IMR-90 (cell line): ENCODE measurements at regions not wholly inside any gene's neighbourhood (a gene's known extent, or its start where the extent isn't known, plus 50 kb on each side); places are given as distances from the start of the nearest gene placed in this dataset.

Experiments
- ATAC-seq: fragments of 200-7000 bp; cut with Tn5 transposase; 2 replicates; pipeline ENCODE4 v1.9.1; 2020; ENCODE audit warnings: low read depth, mild to moderate bottlenecking, moderate library complexity
- BruUV-seq: library from RNA; stranded (reverse); fragments of 400-500 nt; replicated peaks from 2 replicates; lab custom pipeline; 2021; lab: Mats Ljungman, UMichigan
- CTCF ChIA-PET: fragments of 300-600 bp; formaldehyde crosslinking; extraction: SDS; loops from one replicate; lab custom pipeline; 2021; ENCODE audit warnings: antibody characterized with exemption; lab: Yijun Ruan, JAX
- POLR2A ChIA-PET: fragments of 300-600 bp; sonication (Branson Sonifier 250); formaldehyde crosslinking; loops from one replicate; lab custom pipeline; 2022; ENCODE audit warnings: antibody characterized with exemption; ENCODE audit not compliant: unreplicated experiment; lab: Charles Lee
- DNase-seq: peaks from one replicate; pipeline ENCODE4 v3.0.0; 2013
- H2AFZ ChIP-seq: replicated peaks from 2 replicates; pipeline ENCODE3; 2013; ENCODE audit warnings: low read length, mild to moderate bottlenecking; ENCODE audit not compliant: poor library complexity
- H2AK5ac ChIP-seq: 2 replicates; pipeline ENCODE4 v1.6.1; 2013; ENCODE audit warnings: low read depth, low read length, inconsistent platforms
- H2AK9ac ChIP-seq: replicated peaks from 2 replicates; pipeline ENCODE3; 2013; ENCODE audit warnings: mild to moderate bottlenecking, low read depth, low read length, moderate library complexity; ENCODE audit not compliant: poor library complexity
- H2BK120ac ChIP-seq: 2 replicates; pipeline ENCODE4 v1.6.1; 2013; ENCODE audit warnings: low read depth, low read length, inconsistent platforms
- H2BK15ac ChIP-seq: 3 replicates; pipeline ENCODE4 v1.6.1; 2013; ENCODE audit warnings: low read depth, low read length, inconsistent platforms
- H2BK20ac ChIP-seq: 2 replicates; pipeline ENCODE4 v1.6.1; 2013; ENCODE audit warnings: low read depth, mild to moderate bottlenecking, inconsistent platforms, low read length, moderate library complexity
- H2BK5ac ChIP-seq: 2 replicates; pipeline ENCODE4 v1.6.1; 2013; ENCODE audit warnings: mild to moderate bottlenecking, low read depth, low read length, inconsistent platforms; ENCODE audit not compliant: poor library complexity, severe bottlenecking
- H3K14ac ChIP-seq: replicated peaks from 2 replicates; pipeline ENCODE4 v1.6.1; 2013; ENCODE audit warnings: low read depth, low read length, inconsistent platforms
- H3K18ac ChIP-seq: 2 replicates; pipeline ENCODE4 v1.6.1; 2013; ENCODE audit warnings: low read depth, low read length, control low read depth
- H3K23ac ChIP-seq: 2 replicates; pipeline ENCODE4 v1.6.1; 2013; ENCODE audit warnings: low read depth, low read length, inconsistent platforms
- H3K27ac ChIP-seq: 2 replicates; pipeline ENCODE4 v1.5.1; 2013; ENCODE audit warnings: mild to moderate bottlenecking, control low read depth, low read length; ENCODE audit not compliant: insufficient read depth
- H3K27me3 ChIP-seq: 2 replicates; pipeline ENCODE4 v1.6.1; 2013; ENCODE audit warnings: low read length; ENCODE audit not compliant: control insufficient read depth, insufficient read depth
- H3K36me3 ChIP-seq: 2 replicates; pipeline ENCODE4 v1.6.1; 2013; ENCODE audit warnings: low read length, mixed read lengths; ENCODE audit not compliant: control insufficient read depth, insufficient read depth
- H3K4ac ChIP-seq: 2 replicates; pipeline ENCODE4 v1.6.1; 2013; ENCODE audit warnings: low read depth, low read length, inconsistent platforms
- H3K4me1 ChIP-seq: 2 replicates; pipeline ENCODE4 v1.6.1; 2013; ENCODE audit warnings: low read length, mixed read lengths; ENCODE audit not compliant: control insufficient read depth, insufficient read depth
- H3K4me2 ChIP-seq: 2 replicates; pipeline ENCODE4 v1.6.1; 2013; ENCODE audit warnings: low read depth, mild to moderate bottlenecking, control low read depth, low read length, moderate library complexity
- H3K4me3 ChIP-seq: 2 replicates; pipeline ENCODE4 v1.5.1; 2013; ENCODE audit warnings: low read depth, mild to moderate bottlenecking, control low read depth, low read length, moderate library complexity; ENCODE audit not compliant: insufficient read depth
- H3K56ac ChIP-seq: 2 replicates; pipeline ENCODE4 v1.6.1; 2013; ENCODE audit warnings: low read length, inconsistent platforms; ENCODE audit not compliant: insufficient read depth; ENCODE audit errors: extremely low read depth
- H3K79me1 ChIP-seq, 2 experiments: 2 replicates each; pipeline ENCODE4 v1.6.1; 2013; ENCODE audit warnings: low read length in 2 of 2, inconsistent platforms in 1 of 2, low read depth in 1 of 2
- H3K9ac ChIP-seq: 2 replicates; pipeline ENCODE4 v1.6.1; 2013; ENCODE audit warnings: low read depth, low read length, control low read depth
- H3K9me1 ChIP-seq: 2 replicates; pipeline ENCODE4 v1.6.1; 2013; ENCODE audit warnings: low read length, inconsistent platforms; ENCODE audit not compliant: insufficient read depth
- H3K9me3 ChIP-seq: 2 replicates; pipeline ENCODE4 v1.6.1; 2013; ENCODE audit warnings: low read length; ENCODE audit not compliant: control insufficient read depth, insufficient read depth
- H4K20me1 ChIP-seq: 2 replicates; pipeline ENCODE4 v1.6.1; 2013; ENCODE audit warnings: low read length, inconsistent platforms; ENCODE audit not compliant: insufficient read depth
- H4K5ac ChIP-seq: 2 replicates; pipeline ENCODE4 v1.6.1; 2013; ENCODE audit warnings: mild to moderate bottlenecking, low read depth, low read length, control low read depth
- H4K8ac ChIP-seq, 2 experiments: 2 replicates each; pipeline ENCODE4 v1.6.1; 2013; ENCODE audit warnings: low read depth in 2 of 2, low read length in 2 of 2, control low read depth in 1 of 2, inconsistent platforms in 1 of 2
- H4K91ac ChIP-seq: 2 replicates; pipeline ENCODE4 v1.6.1; 2013; ENCODE audit warnings: low read depth, low read length, inconsistent platforms; ENCODE audit not compliant: insufficient read depth
- CEBPB ChIP-seq: IDR thresholded peaks from 2 replicates; pipeline ENCODE4 v1.6.1; 2012; ENCODE audit warnings: low read depth, low read length, improper control_type of control experiment
- ELK1 ChIP-seq: fragments of 150-350 bp; IDR thresholded peaks from 2 replicates; pipeline ENCODE4 v1.6.1; 2016; ENCODE audit warnings: low read depth, mild to moderate bottlenecking, low read length, moderate library complexity, borderline replicate concordance
- MAFK ChIP-seq: IDR thresholded peaks from 2 replicates; pipeline ENCODE4 v1.6.1; 2012; ENCODE audit warnings: low read depth, low read length, improper control_type of control experiment
- POLR2A ChIP-seq: IDR thresholded peaks from 2 replicates; pipeline ENCODE4 v1.6.1; 2012; ENCODE audit warnings: mild to moderate bottlenecking, low read depth, low read length
- WGBS, 2 experiments: methylation state at CpG; one replicate each; pipeline versions ENCODE4 v1.1.5 to v1.1.7; 2013; ENCODE audit warnings: missing lambda C conversion rate in 2 of 2; ENCODE audit not compliant: insufficient read length in 1 of 2; ENCODE audit errors: extremely low coverage in 2 of 2; 5-methylcytosine and 5-hydroxymethylcytosine counted together
- dilution Hi-C: fragments of 300-500 bp; cut with HindIII; formaldehyde crosslinking; loops from one replicate; pipeline ENCODE4 v1.14.3; 2018; ENCODE audit warnings: low sequenced_read_pairs; ENCODE audit not compliant: unreplicated experiment
- in situ Hi-C: fragments of 300-500 bp; cut with MboI; formaldehyde crosslinking; loops from 3 replicates; pipeline ENCODE4 v1.14.3; 2019; ENCODE audit warnings: low sequenced_read_pairs, inconsistent platforms, mixed read lengths
- intact Hi-C: fragments of 100-400 bp; cut with micrococcal nuclease; formaldehyde crosslinking; loops from 2 replicates; pipeline ENCODE4 v1.10.0; 2022

DNA sequence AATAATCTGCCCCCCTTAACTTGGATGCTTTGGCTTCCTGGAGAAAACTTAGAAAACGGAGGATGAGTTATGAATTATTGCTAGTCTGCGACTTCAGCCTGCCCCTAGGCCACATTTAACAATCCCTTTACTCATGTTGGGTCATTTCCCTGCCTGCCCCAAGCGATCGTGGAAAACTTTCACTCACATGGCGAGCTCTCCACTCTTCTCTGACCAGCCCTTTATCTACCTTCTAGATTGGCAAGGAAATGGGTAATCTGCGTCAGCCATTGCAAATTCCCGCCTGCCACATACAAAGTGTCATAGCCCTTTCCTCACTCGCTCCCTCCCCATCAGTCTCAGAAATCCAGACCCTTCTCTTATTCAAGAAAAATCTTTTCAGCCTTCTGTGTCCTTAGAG lies 154.3 kb upstream of the IRS2 start:
- Histone ChIP-seq H3K56ac (no peak overlapping the region), H2BK5ac (no peak overlapping the region), H2AK9ac (no peak overlapping the region), H2BK120ac (no peak overlapping the region), H2AFZ (no peak overlapping the region), H3K14ac (no peak overlapping the region), H3K4me2 (no peak overlapping the region), H4K8ac (no peak overlapping the region), H3K4me1 (peaks cover 6% of the 10 kb centered on the region), H3K9ac (no peak overlapping the region), H4K20me1 (no peaks in the 10 kb centered on the region), H4K5ac (no peak overlapping the region), H3K18ac (no peak overlapping the region), H2BK20ac (no peak overlapping the region), H3K4ac (no peak overlapping the region), H3K23ac (no peak overlapping the region), H3K79me1 (no peaks in the 10 kb centered on the region), H3K4me3 (no peak overlapping the region), H3K36me3 (no peaks in the 10 kb centered on the region), H2AK5ac (no peak overlapping the region), H2BK15ac (no peak overlapping the region), H3K9me3 (peaks cover 2% of the 10 kb centered on the region; the same call in 1 of the 2 replicates), H3K27me3 (no peaks in the 10 kb centered on the region), H3K9me1 (no peaks in the 10 kb centered on the region), H4K91ac (no peak overlapping the region), H3K27ac (no peak overlapping the region)
- ATAC-seq (no peak), DNase-seq (no peak)
- in situ Hi-C loops (no loop called here), dilution Hi-C loops (no loop called here), intact Hi-C loops (no loop called here)
- TF ChIP-seq ELK1 = no peak
- no peak for TF ChIP-seq CEBPB
- no peak for TF ChIP-seq POLR2A
- no peak for TF ChIP-seq MAFK
- BruUV-seq = no TSS peak
- CTCF ChIA-PET = no interaction called here
- 96% methylated on average over 4 of the region's 8 CpGs; no CpG with 5 or more reads in 1 of the 2 experiments for WGBS, 2 experiments
- POLR2A ChIA-PET = no interaction called here
